ENCODE measurements at regions not wholly inside any gene's neighbourhood (a gene's known extent, or its start where the extent isn't known, plus 50 kb on each side); places are given as distances from the start of the nearest gene placed in this dataset.

GRCh38 chr20:60411813-60412212 lies 453.6 kb downstream of the CDH26 start:
- no peak for TF ChIP-seq CTCF (IDR thresholded peaks at IDR 0.05)
- intact Hi-C loops (cut with DNase I, micrococcal nuclease): no loop called here
- Histone ChIP-seq H3K4me3 (no peak overlapping the region), H3K9me3 (peaks cover 3% of the 10 kb centered on the region), H3K4me1 (ENCODE audit: low read depth) (no peaks in the 10 kb centered on the region), H3K36me3 (ENCODE audit: low read depth) (no peaks in the 10 kb centered on the region)
- DNase-seq (no peak), ATAC-seq (no peak)

- H3K9me3 ChIP-seq: peaks cover 3% of the 10 kb centered on the region
- no peak overlapping the region for H3K4me3 ChIP-seq
- no peaks in the 10 kb centered on the region for H3K36me3 ChIP-seq (ENCODE audit: low read depth)
- no peak for DNase-seq
- ATAC-seq: no peak
- intact Hi-C loops (cut with DNase I, micrococcal nuclease): no loop called here
- no peaks in the 10 kb centered on the region for H3K4me1 ChIP-seq (ENCODE audit: low read depth)
- no peak for TF ChIP-seq CTCF (IDR thresholded peaks at IDR 0.05)
Observed at GRCh38 chr20:60420676-60421229, 462.5 kb downstream of the CDH26 start.

GRCh38 chr20:60422848-60423247 lies 464.6 kb downstream of the CDH26 start:
- Histone ChIP-seq H3K4me1 (ENCODE audit: low read depth) (no peaks in the 10 kb centered on the region), H3K36me3 (ENCODE audit: low read depth) (no peaks in the 10 kb centered on the region), H3K4me3 (no peak overlapping the region), H3K9me3 (peaks cover 5% of the 10 kb centered on the region)
- no peak for TF ChIP-seq CTCF (IDR thresholded peaks at IDR 0.05)
- ATAC-seq (no peak), DNase-seq (no peak)
- intact Hi-C loops (cut with DNase I, micrococcal nuclease): no loop called here

GRCh38 chr20:60424267-60424902 lies 466.2 kb downstream of the CDH26 start:
- DNase-seq (no peak), ATAC-seq (no peak)
- Histone ChIP-seq H3K9me3 (peaks cover 6% of the 10 kb centered on the region), H3K4me3 (no peak overlapping the region), H3K36me3 (ENCODE audit: low read depth) (no peaks in the 10 kb centered on the region), H3K4me1 (ENCODE audit: low read depth) (no peaks in the 10 kb centered on the region)
- intact Hi-C loops (cut with DNase I, micrococcal nuclease): no loop called here
- no peak for TF ChIP-seq CTCF (IDR thresholded peaks at IDR 0.05)

GRCh38 chr20:60427516-60427915 lies 469.3 kb downstream of the CDH26 start:
- Histone ChIP-seq H3K36me3 (ENCODE audit: low read depth) (no peaks in the 10 kb centered on the region), H3K4me3 (no peak overlapping the region), H3K4me1 (ENCODE audit: low read depth) (no peaks in the 10 kb centered on the region), H3K9me3 (peaks cover 6% of the 10 kb centered on the region)
- intact Hi-C loops (cut with DNase I, micrococcal nuclease): no loop called here
- ATAC-seq (no peak), DNase-seq (no peak)
- TF ChIP-seq CTCF (IDR thresholded peaks at IDR 0.05): no peak
